Neural progenitor cell (in vitro differentiated cells): ENCODE measurements at regions not wholly inside any gene's neighbourhood (a gene's known extent, or its start where the extent isn't known, plus 50 kb on each side); places are given as distances from the start of the nearest gene placed in this dataset.

ENCODE experiments used
- CTCF ChIP-seq: fragments of 200-600 bp; sonication (generic); IDR thresholded peaks from 2 replicates; pipeline ENCODE4 v1.5.1; 2017; ENCODE audit warnings: antibody characterized with exemption, mild to moderate bottlenecking
- EZH2 ChIP-seq: fragments of 200-600 bp; sonication (generic); IDR thresholded peaks from 2 replicates; pipeline ENCODE4 v1.6.1; 2017; ENCODE audit warnings: antibody characterized with exemption, mild to moderate bottlenecking, moderate library complexity
- EZH2phosphoT487 ChIP-seq: fragments of 200-600 bp; sonication (generic); IDR thresholded peaks from 2 replicates; pipeline ENCODE4 v1.6.1; 2017; ENCODE audit warnings: antibody characterized with exemption

GRCh38 chr2:186407611-186408010 is 78.4 kb upstream of the ZC3H15 start:
- no peak for TF ChIP-seq EZH2
- no peak for TF ChIP-seq CTCF
- TF ChIP-seq EZH2phosphoT487: no peak
